Gastroesophageal sphincter (tissue), 3 donors: ENCODE measurements at regions not wholly inside any gene's neighbourhood (a gene's known extent, or its start where the extent isn't known, plus 50 kb on each side); places are given as distances from the start of the nearest gene placed in this dataset.

Experiments
- CTCF ChIP-seq, 4 experiments: fragments of 200-600 bp in 2 of 4; fragments of 450-650 bp in 2 of 4; sonication (generic) in 1 of 4; IDR thresholded peaks; one replicate each; pipeline ENCODE4 v1.5.1; 2017 to 2019; ENCODE audit warnings: antibody characterized with exemption in 4 of 4, mild to moderate bottlenecking in 2 of 4, moderate library complexity in 2 of 4
- POLR2A ChIP-seq, 2 donors: fragments of 450-650 bp; IDR thresholded peaks; one replicate each; pipeline ENCODE4 v1.6.1; 2017; ENCODE audit warnings: antibody characterized with exemption in 2 of 2, mild to moderate bottlenecking in 2 of 2, moderate library complexity in 1 of 2

DNA sequence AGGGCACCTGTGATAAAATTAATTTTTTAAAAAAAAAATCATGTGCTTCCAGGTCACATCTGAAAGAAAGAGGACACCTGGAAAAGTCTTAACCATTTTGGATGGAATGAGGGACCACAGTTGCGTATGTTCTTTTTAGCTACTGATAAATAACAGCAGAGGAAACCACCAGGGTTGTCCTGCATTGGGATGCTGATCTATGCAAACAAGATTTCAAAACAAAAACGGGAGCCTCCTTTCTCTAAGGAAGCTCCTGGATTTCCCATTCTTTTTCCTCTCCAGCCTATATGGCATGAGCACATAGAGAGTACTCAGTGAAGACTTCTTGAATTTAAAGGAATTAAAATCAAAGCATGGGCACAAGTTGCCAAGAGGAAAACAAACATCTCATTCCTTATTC, 145.6 kb upstream of the THBS1 start:
- no peak for TF ChIP-seq CTCF (IDR thresholded peaks at IDR 0.05)
- TF ChIP-seq POLR2A (IDR thresholded peaks at IDR 0.05): no peak
